GM20000 (cell line): ENCODE measurements at regions not wholly inside any gene's neighbourhood (a gene's known extent, or its start where the extent isn't known, plus 50 kb on each side); places are given as distances from the start of the nearest gene placed in this dataset.

Source experiments
- DNase-seq: peaks from one replicate; pipeline ENCODE4 v3.0.0; 2012; ENCODE audit warnings: low spot score
- TF ChIP-seq, protein P1 (sequence below): IDR thresholded peaks from 2 replicates; pipeline ENCODE4 v1.5.1; 2012; ENCODE audit warnings: mild to moderate bottlenecking, control low read depth; ENCODE audit errors: extremely low read depth, missing control alignments

DNA sequence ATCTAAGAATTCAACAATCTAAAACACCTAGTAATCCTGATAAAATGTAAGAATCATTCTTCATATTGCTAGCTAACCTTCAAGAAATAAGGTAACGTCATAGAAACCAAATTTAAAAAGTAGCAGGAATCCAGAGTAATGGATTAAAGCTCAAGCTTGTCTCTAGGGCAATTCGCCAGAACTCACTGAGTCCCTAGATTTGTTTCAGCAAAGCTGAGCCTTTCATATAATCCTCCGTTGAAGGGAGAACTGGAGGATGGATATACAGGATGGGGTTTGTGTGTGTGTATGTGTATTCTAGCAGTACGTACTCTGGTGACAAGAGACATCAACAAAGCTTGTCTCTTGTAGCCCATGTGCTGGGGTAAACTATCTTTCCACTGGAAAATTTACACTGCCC, 2173.5 kb upstream of the AGA start:
- TF ChIP-seq, protein P1, sequence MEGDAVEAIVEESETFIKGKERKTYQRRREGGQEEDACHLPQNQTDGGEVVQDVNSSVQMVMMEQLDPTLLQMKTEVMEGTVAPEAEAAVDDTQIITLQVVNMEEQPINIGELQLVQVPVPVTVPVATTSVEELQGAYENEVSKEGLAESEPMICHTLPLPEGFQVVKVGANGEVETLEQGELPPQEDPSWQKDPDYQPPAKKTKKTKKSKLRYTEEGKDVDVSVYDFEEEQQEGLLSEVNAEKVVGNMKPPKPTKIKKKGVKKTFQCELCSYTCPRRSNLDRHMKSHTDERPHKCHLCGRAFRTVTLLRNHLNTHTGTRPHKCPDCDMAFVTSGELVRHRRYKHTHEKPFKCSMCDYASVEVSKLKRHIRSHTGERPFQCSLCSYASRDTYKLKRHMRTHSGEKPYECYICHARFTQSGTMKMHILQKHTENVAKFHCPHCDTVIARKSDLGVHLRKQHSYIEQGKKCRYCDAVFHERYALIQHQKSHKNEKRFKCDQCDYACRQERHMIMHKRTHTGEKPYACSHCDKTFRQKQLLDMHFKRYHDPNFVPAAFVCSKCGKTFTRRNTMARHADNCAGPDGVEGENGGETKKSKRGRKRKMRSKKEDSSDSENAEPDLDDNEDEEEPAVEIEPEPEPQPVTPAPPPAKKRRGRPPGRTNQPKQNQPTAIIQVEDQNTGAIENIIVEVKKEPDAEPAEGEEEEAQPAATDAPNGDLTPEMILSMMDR, result no peak
- DNase-seq, result no peak

DNA sequence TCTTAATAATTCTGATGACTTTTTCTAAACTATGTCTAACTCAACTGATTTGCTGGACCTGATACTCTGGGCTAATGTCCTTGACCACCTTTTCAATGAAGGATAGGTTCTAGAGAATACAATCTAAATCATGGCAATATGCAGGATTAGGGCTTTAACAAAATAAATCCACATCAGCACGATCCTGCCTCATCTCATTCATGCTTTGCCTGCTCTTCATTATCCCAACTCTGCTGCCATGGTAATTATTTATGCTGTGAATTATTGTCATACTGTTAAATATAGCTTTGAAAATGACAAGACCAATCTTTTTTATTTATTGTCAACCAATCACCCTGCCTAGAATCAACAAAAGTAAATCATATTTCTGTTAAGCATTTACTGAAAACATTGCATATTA, 2176.7 kb upstream of the AGA start:
- TF ChIP-seq, protein P1, result no peak
- no peak for DNase-seq

DNA sequence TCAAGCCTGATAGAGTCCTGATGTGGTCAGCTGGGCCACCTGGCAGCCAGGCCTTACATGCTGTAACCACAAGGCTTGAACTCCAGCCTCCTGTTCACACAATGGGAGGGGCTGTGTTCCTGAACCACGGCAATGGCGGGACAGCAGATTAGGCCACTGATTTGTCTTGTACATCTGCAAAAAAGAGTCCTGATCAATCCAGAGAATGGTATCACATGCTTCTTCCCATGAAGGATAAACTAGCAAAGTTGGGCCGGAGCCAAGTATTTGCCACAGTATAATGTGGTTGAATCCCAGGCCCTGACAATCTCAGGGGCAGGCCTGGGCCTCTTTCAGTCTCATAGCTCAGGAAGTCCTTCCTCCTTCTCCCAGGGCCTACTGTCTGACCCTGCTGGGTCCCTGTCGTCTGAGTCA, 2182.5 kb upstream of the AGA start:
- TF ChIP-seq, protein P1, result no peak
- no peak for DNase-seq

DNA sequence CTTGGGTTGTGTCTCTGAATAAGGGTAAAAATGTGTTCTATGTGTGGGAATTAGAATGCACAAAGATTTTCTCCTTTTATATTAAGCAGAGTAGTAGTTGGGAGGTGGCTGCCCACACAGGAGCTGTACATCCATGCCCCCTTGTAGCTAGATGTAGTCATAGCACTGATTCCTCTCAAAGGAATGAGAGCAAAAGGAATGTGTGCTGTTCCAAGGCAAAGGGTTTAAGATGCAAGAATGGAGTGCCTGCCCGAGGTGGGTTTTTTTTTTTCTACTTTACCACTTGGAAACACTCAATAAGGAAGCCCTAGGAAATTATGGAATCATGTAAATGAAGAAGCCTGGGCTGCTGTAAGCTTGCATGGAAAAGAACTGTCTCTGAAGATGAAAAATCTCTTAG, 2183.2 kb upstream of the AGA start:
- no peak for DNase-seq
- TF ChIP-seq, protein P1, result no peak

DNA sequence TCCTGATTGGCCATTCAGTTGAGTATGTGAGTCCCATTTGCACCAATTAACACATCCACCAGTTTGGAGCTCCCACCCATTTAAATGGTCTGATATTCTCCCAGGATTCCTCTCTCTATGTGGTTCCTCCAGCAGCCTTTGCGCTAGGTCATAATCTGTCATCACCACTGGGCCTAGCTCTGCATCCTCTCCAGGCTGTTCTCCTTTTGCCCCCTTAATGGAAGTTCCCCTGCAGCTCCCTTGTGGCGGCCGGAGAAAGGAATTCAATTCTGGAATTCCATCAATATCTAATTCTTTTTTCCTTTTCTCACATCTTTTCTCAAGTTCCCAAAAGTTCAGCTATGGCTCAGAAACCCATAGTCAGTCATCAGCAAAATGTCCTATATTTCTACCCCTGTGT, 2184.4 kb upstream of the AGA start:
- DNase-seq, result no peak
- TF ChIP-seq, protein P1, result no peak

DNA sequence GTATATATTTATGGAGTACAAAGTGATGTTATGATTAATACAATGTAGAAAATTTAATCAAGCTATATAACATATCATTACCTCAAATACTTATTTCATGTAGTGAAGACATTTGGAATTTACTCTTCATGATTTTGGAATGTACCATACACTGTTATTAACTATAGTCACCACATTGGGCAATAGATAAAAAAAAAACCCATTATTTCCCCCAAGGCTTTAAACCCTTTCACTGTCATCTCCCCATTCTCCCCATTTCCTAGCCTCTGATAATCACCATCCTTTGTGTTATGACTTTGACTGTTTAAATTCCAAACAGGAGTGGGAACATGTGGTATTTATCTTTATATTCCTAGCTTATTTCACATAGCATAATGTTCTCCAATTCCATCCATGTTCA, 2189.1 kb upstream of the AGA start:
- DNase-seq, result no peak
- TF ChIP-seq, protein P1, result no peak

DNA sequence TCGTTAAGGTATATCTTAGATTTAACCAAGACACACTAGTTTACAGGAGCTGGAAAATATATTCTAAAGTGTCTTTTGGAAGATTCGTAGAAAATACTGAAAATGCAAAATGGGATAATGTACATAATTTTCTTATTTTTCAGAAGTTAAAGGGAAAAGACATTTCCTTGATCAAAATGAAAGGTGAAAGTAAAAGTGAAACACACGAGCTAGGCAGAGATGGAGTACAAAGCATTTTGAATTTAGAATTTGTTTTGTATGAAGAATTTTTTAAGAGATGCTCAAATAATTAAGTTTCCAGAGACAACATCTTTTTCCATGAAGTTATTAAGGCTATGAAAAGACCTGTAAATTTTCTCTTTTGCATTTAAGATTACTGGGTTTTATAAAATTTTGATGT, 2192.6 kb upstream of the AGA start:
- TF ChIP-seq, protein P1, result no peak
- no peak for DNase-seq

DNA sequence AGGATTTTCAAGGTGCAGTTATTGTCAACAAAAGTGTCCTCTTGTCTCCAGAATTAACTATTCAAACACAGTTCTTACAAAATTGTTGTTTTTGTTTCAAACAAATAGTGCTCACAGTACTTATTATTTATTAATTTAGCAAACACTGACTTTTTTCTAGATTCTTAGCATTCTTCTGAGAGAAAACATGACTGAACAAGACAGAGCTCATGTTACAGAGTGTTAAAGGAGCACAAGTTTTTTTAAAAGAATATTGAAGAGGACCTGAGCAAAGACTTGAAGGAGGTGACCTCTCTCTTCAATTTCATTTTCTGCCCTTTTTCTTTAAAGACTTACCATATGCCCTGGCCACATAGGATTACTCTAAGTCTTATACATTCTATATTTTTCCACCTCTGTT, 2220.3 kb upstream of the AGA start:
- TF ChIP-seq, protein P1, result no peak
- DNase-seq, result no peak
